Stimulated activated CD4-positive, alpha-beta T cell treated with anti-CD3 and anti-CD28 coated beads, Interleukin-4, amount 100 ng/mL, for 4 hours (primary cell): ENCODE measurements at regions not wholly inside any gene's neighbourhood (a gene's known extent, or its start where the extent isn't known, plus 50 kb on each side); places are given as distances from the start of the nearest gene placed in this dataset.
"Not testable (repeated sequence)": the region's sequence is repeated elsewhere in the genome, so short reads cannot be mapped to it uniquely, and the experiment has no call there.

ENCODE experiments used
- DNase-seq, 2 experiments: peaks; one replicate each; pipeline ENCODE4 v3.0.0-alpha.2; 2020

DNA sequence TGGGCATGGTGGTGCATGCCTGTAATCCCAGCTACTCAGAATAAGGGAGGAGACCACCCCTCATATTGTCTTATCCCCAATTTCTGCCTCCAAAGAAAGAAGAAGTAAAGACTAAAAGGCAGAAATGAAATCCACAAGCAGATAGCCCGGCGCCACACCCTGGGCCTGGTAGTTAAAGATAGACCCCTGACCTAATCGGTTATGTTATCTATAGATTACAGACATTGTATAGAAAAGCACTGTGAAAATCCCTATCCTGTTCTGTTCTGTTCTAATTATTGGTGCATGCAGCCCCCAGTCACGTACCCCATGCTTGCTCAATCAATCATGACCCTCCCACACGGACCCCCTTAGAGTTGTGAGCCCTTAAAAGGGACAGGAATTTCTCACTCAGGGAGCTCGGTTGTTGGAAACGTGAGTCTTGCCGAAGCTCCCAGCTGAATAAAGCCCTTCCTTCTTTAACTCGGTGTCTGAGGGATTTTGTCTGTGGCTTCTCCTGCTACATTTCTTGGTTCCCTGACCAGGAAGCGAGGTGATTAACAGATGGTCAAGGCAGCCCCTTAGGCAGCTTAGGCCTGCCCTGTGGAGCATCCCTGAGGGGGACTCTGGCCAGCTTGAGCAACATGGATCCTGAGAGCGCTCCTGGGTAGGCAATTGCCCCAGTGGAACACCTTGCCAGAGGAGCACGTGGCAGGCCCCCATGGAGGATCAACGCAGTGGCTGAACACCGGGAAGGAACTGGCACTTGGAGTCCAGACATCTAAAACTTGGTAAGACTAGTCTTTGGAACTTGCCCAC, 188.7 kb upstream of the NDUFV2 start:
- DNase-seq: not testable (repeated sequence)

DNA sequence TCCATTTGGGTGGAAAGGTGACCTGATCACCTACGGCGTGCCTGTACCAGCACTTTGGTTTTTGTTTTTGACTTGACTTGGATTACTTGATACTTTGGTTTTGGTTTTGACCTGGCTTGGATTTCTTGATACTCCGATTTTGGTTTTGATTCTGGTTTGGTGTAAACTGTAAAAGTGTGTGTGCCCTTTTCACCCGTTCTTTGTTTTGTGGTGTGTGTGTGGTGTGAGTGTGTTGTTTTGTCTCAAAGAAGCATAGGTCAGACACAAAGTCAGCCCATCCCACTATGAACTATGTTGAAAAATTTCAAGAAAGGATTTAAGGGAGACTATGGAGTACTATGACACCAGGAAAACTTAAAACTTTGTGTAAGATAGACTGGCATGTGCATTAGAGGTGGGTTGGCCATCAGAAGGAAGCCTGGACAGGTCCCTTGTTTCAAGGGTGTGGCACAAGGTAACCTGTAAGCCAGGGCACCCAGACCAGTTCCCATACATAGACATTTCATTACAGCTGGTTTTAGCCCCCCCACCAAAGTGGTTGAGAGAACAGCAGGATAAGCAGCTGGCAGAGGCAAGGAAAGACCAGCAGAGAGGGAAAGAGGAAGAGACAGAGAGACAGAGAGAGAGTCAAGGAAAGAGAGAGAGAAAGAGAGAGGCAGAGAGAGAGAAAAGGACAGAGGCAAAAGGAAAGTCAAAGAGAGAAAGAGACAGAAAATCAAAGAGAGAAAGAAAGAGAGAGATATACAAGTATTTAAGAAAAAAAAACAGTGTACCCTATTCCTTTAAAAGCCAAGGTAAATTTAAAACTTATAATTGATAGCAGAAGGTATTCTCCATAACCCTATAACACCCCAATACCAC, 187.9 kb upstream of the NDUFV2 start:
- not testable (repeated sequence) for DNase-seq

DNA sequence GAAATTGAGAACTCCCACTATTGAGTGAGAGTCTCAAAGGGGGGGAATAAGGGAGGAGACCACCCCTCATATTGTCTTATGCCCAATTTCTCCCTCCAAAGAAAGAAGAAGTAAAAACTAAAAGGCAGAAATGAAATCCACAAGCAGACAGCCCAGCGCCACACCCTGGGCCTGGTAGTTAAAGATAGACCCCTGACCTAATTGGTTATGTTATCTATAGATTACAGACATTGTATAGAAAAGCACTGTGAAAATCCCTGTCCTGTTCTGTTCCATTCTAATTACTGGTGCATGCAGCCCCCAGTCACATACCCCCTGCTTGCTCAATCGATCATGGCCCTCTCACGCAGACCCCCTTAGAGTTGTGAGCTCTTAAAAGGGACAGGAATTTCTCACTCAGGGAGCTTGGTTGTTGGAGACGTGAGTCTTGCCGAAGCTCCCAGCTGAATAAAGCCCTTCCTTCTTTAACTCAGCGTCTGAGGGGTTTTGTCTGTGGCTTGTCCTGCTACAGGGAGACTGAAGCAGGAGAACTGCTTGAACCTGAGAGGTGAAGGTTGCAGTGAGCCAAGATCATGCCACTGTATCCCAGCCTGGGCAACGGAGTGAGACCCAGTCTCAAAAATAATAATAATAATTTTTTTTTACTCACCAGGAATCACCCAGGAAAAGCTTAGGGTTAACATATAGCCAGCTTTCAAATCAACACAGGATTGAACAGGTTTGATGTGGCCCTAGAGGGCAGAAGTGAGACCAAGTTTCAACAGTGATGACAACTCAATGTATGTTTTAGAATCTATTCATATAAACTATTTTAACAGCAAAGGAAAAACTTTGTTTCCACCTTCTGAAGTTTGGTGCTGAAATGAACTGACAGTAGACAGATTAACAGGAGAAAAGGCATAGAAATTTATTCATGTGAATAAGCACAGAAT, 181.4 kb upstream of the NDUFV2 start:
- DNase-seq: not testable (repeated sequence)

DNA sequence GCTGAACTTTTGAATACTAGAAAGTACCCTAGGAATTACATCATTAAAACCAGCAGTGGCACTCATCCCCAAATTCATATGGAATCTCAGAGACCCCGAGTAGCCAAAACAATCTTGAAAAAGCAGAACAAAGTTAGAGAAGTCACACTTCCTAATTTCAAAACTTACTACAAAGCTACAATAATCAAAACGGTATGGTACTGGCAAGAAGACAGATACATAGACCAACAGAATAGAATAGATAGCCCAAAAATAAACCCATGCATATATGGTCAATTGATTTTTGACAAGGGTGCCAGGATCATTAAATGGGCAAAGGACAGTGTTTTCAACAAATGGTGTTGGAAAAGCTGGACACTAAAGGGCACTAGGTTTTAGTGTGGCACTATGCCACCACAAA, 176.0 kb upstream of the NDUFV2 start:
- no peak for DNase-seq

DNA sequence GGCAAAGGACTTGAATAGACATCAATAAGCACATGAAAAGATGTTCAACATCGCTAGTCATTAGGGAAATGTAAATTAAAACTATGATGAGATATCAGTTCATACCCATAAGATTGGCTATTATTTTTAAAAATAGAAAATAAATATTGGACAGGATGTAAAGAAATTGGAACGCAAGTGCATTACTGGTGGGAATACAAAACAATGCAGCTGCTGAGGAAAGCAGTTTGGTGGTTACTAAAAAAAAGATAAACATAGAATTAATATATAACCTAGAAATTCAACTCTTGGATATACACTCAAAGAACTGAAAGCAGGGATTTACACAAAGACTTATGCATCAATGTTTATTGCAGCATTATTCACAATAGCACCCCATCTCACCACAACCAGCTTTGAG, 174.5 kb upstream of the NDUFV2 start:
- no peak for DNase-seq

DNA sequence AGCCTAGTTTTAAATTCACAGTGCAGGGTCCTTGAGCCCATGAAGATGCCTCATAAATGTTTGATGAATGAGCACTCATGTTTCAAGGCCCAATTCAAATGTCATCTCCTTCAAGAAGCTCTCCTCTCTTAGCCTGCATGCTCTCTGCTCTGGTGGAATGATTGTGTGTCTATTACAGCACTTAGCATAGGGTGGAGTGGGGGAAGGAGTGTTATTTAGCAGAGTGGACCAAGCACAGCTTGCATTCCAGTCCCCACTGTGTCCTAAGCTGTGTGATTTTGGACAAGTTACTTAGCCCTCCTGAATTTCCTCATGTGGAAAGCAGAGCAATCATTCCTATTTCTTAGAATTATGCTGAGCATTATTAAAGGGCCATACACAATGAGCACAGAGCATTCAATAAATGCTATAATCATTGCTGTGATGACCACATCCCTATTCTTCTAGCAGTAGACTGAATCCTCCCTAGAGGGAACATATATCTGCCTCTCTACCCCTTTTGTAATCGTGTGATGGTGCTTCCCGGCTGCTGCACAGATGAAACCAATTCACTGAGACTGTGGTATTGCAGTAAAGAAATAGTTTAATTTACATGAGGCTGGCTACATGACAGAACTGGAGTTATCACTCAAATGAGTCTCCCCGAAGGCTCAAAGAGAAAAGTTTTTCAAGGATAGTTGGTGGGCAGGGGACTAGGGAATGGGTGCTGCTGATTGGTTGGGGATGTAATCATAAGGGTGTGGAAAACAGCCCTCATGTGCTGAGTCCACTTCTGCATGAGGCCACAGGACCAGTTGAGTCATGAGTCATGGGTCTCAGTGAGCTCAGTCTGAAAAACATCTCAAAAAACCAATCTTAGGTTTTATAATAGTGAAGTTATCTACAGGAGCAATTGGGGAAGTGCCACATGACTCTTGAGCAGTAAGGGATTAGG, 173.4 kb upstream of the NDUFV2 start:
- no peak for DNase-seq

DNA sequence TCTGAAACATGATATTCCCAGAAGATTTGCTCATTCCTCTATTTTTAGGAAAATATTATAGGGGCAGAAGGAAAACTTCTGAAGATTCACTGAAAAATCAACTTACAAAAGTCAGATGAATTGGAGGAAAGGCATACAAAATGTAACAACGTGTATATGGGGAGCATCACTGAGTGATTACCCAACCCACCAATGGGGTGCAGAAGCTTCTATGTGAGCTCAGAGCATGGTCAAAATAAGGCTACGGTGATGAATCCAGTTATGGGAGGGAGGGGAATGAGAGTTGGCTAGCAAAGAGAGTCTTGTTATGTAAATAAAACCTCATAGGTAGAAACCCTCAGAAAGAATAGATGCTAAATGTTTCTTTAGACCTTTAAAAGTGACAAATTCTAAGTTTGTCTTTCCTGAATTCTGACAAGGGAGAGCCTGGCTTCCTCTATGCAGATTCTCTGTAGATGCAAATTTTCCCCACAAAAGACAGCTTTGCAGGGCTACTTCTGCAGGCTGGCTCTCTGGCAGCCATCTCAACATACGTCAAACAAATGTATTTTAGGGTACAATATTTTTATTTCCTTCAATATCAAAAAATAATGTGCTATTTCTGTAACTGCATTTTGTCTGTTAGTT, 171.4 kb upstream of the NDUFV2 start:
- DNase-seq: no peak

DNA sequence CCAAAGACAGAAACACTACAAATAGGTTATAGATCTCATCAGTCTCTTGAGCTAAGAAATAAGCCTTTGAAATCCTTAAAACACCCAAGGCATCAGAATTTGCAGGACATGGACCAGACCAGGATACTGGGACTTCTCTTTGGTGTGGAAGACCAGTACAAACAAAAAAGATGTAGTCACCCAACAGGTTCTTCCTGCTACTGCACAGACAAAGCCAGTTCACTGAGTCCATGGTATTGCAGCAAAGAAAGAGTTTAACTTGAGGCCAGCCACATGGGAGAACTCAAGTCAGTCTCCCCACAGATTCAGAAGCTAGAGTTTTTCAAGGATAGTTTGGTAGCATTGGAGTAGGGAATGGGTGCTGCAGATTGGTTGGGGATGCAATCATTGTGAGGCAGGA, 169.6 kb upstream of the NDUFV2 start:
- DNase-seq: no peak

DNA sequence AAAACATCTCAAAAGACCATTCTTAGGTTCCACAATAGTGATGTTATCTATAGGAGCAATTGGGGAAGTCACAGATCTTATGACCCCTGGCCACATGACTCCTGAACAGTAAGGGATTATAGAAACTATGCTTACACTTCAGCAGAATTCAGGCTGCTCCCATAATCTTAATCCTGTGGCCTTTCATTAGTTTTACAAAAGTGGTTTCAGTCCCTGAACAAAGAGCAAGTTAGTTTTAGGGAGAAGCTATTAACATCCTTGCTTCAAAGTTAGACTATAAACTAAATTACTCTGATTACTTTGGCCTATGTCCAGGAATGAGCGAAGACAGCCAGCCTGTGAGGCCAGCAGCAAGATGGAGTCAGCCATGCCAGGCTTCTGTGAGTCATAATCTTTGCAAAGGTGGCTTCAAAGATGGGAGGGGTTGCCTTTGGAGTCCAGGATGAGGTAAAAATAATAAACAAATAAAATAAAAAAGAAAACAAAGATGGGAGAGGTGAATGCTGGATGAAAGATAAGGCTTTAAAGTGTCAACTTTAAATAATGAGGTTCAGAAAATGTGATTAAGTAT, 168.7 kb upstream of the NDUFV2 start:
- DNase-seq: no peak

DNA sequence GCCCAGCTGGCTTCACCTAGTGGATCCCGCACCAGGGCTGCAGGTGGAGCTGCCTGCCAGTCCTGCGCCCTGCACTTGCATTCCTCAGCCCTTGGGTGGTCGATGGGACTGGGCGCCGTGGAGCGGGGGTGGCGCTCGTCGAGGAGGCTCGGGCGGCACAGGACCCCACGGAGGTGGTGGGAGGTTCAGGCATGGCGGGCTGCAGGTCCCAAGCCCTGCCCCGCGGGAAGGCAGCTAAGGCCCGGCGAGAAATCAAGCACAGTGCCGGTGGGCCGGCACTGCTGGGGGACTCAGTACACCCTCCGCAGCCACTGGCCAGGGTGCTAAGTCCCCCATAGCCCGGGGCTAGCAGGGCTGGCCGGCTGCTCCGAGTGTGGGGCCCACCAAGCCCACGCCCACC, 167.2 kb upstream of the NDUFV2 start:
- DNase-seq: not testable (repeated sequence)

DNA sequence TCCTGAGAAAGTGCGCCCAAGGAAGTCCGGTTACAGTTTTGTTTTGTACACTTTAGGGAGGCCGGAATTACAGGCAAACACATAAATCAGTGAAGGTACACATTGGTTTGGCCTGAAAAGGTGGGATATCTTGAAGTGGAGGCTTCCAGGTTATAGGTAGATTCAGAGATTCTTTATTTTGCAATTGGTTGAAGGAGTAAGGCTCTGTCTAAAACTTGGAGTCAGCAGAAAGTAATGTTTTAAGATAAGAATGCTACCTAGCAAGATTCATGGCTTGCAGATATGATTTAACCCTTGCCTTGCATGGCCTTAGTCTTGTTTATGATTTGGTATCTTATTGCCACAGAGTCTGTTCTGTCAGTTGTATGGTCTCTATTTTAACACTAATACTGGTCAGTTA, 165.9 kb upstream of the NDUFV2 start:
- DNase-seq: no peak

DNA sequence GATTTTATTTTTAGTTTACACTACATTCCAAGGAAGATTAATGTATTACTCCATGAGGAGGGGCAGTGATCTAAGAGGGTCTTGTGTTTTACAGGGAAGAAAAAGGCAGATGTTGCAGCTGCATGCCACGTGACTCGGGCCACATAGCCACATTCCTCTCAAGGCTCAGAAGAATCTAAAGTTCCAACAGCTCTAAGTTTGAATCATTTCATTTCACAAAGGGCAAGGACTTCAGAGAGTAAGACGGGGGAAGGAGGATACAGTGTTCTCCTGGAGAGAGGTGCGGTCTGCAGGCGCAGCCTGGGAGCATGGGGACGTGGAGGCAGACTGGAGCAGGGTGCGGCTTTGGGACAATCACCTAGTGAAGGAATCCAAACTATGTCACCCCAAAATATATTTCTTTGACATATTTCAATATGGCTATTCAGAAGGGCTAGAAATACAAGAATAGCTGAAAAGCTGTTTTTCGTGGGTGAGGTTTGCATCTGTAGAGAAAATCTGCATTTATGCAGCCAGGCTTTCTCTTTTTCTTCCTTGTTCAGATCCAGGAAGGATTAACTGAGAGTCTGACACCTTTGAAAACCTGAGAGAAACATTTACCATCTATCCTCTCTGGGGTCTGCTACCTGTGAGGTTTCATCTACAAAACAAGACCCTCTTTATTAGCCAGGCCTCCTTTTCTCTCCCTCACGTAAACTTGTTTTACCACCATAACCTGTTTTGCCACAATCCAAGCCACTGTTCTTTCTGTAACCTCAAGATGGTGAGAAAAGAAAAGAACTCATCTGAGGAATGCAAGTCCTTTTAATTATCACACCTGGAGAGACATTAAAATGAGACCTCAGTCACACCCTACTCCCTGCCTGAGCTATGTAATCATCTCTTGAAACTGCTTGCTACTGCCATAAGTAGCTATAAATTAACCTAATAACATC, 165.1 kb upstream of the NDUFV2 start:
- no peak for DNase-seq

DNA sequence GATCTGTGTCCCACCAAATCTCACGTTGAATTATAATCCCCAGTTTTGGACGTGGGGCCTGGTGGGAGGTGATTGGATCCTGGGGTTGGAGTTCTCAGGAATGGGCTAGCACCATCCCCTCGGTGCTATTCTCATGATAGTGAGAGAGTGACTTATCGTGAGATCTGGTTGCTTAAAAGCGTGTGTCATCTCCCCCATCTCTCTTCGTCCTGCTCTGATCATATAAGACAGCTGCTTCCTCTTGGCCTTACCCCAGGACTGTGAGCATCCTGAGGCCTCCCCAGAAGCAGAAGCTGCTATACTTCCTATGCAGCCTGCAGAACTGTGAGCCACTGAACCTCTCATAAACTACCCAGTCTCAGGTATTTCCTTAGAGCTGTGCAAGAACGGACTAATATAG, 163.7 kb upstream of the NDUFV2 start:
- no peak for DNase-seq

DNA sequence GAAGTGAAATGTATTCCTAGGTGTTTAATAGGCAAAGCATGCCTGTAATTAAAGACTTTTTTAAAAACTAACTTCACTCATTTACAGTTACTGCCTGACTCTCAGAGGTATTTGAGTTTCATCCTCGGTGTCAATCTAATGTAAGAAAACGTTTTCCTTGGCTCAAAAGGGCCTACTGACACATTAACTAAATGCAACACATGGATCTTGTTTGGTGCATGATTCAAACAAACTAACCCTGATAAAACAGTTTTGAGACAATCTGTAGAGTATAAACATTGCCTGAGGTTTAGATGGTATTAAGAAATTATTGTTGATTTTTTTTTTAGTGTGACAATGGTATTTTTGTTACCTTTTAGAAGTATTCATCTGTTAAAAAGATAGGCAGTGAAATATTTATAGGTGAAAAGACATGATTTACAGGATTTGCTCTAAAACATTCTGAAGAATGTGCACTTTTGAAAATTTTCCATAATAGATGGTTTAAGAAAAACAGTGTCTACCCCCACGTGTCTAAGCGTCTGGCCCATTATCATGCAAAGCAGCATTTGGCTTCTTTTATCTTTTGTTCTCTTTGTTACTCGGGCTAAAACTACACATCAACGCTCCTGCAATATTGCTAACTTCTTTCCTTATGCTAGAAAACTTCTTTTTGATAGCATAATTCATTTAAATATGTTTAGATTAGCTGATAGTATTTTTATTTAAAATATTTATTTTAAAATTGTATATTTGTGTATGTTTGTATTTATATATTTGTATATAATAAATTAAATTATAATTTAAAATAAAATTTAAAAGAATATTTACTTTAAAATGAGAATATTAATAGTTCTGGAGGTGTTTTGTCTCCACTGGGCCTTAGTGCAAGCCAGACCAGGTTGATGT, 160.2 kb upstream of the NDUFV2 start:
- no peak for DNase-seq

DNA sequence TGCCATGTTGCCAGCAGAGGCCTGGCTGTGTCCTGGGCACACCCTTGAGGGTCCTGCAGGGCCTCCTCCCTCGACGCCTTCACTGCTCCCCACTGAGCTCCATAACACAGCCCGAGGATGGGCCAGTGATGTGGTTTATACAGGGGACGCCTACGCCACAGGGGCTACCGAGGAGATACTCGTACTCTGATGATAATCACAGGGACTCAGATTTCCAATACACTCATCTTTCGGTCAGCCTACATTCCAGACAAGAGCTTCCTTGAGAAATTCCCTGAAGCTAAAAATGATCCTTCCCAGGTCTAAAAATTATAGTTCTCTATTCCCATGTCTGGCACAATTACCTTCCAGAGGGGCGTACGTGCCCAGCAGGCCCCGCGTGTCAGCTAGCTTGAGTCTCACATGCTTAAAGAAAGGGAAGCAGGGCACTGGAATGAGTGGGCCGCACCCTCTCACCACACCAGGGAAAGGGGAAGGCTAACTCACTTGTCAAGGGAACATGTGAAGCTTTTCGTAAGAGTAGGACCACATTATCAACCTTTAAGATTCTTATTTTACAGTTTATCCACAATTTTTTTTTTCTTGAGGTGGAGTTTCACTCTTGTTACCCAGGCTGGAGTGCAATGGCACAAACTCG, 159.5 kb upstream of the NDUFV2 start:
- DNase-seq: no peak

DNA sequence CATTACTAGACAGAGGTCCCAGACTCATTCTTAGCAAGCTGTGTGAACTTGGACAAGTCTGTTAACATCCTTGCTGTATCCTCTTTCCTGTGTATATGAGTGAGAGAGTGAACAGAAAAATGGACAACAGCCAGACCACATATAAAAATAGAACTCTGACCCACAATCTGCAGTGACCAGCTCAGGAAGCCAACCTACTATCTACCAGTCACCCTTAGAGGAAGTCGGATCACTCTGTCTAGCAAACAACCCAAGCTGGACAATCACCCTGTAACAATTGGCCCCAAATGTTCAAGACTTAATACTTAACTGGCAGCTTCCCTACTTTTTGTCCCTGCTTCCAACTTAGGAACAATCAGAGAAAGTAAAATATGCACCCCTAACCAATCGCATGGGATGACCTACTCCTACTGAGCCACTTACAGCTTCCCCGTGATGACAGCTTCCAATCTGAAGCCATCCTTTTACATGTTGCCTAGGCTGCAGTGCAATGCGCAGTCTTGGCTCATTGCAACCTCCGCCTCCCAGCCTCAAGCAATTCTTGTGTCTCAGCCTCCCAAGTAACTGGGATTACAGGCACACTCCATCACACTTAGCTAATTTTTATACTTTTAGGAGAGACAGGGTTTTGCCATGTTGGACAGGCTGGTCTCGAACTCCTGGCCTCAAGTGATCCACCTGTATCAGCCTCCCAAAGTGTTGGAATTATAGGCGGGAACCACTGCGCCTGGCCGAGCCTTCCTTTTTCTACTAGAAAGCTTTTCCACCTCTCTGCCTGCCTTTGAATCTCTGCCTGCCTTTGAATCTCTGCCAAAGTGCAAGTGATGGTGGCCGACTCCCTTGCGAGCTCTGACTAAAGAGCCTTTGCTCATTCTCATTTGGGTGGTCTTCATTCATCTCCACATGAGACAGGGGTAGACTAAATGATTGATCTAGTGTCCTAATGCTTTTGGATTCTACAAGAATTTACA, 158.3 kb upstream of the NDUFV2 start:
- DNase-seq: no peak

DNA sequence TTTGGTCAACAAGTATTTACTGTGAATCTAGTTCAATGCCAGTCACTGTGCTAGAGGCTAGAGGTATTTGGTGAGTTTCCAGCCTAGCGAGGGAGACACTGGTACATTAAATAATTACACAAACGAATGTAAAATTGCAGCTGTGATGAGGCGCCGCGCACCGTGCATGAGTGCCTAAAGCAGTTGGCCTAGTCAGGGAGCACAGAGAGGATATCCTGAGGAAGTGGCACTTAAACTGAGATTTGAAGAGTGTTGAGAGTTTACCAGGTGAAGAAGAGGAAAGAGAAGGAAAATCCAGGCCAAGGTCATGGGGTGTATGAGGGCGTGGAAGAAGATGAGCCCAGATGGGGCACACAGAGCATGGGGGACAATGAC, 157.6 kb upstream of the NDUFV2 start:
- DNase-seq: no peak
